ENCODE measurements at regions not wholly inside any gene's neighbourhood (a gene's known extent, or its start where the extent isn't known, plus 50 kb on each side); places are given as distances from the start of the nearest gene placed in this dataset.
A peak's percentile ranks its signal among the peaks of the same experiment; 100 is the strongest.

DNA sequence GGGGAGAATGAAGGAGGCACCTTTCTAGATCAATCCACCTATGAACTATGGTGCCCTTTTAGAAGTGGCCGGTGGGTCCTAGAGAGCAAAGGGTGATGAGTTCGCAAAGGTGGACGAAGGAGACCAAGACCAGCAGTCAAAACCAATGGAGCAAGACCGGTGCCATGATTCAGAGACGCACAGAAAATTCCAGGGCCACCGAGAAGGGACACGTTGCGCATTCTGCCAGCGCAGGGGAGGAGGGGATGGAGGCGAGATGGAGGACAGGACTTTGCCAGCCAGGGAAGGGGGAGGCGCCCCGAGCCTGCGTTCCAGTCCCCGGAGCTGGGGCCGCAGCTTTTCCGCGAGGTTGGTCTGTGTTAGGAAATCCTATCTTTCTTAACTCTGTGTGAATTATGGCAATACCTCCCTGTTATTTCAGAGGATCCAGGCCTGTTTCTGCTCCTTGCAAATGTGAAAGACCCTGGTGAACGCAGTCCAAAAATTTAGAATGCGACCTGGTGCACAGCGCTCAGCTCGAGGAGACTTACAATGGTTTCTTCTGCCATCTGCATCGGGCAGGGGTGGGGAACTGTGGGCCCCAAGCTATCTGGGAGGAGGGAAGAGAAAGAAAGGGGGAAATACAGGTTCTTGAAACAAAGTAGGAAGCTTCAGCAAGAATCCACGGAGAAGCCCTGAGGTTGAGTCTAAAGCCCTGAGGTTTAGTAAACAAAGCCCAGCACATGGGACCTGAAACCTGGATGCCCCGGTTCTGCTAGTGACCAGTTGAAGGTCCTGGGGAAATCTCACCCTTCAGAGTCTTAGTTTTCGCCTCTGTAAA is 129.4 kb downstream of the MRPS6 start:
- Histone ChIP-seq H3K4me3 (peak overlapping the region; percentile 25 to 29), H3K4me1 (peaks cover 0 to 5% of the 10 kb centered on the region in 2 donors), H3K27ac (peak overlapping the region; percentile 83 to 84), H3K36me3 (no peaks in the 10 kb centered on the region), H3K9me3 (no peaks in the 10 kb centered on the region), H3K27me3 (no peaks in the 10 kb centered on the region)
- TF ChIP-seq, protein P1, sequence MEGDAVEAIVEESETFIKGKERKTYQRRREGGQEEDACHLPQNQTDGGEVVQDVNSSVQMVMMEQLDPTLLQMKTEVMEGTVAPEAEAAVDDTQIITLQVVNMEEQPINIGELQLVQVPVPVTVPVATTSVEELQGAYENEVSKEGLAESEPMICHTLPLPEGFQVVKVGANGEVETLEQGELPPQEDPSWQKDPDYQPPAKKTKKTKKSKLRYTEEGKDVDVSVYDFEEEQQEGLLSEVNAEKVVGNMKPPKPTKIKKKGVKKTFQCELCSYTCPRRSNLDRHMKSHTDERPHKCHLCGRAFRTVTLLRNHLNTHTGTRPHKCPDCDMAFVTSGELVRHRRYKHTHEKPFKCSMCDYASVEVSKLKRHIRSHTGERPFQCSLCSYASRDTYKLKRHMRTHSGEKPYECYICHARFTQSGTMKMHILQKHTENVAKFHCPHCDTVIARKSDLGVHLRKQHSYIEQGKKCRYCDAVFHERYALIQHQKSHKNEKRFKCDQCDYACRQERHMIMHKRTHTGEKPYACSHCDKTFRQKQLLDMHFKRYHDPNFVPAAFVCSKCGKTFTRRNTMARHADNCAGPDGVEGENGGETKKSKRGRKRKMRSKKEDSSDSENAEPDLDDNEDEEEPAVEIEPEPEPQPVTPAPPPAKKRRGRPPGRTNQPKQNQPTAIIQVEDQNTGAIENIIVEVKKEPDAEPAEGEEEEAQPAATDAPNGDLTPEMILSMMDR (IDR thresholded peaks at IDR 0.05) = no peak
- TF ChIP-seq POLR2A (IDR thresholded peaks at IDR 0.05) = no peak
- intact Hi-C loops (cut with DNase I; ENCODE audit: low total_unique reads) = no loop called here
- DNase-seq = peak; percentile 60 to 61

DNA sequence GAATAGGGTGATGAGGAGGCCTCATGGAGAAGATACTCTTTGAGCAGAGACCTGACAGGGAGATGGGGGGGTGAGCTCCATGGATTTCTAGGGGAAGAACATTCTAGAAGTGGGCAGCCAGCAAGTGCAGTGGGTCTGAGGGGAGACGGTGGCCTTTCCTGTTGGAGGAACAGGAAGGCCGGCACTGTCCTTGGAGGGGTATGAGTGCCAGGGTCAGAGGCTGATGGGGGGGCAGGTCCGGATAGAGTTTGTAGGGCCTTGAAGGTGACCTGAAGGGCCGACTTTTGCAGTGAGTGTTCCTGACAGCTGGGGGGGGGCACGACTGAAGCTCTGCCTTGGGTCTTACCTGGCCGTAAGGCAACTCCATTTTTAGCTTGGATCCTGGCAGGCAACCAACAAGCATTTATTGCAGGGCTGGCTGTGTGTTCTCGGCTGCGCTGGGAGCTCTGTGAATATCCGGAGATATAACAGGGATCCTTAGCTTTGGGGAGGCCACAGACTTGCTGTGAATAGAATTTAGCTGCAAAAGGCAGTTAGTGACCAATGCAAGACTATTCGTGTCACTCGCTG is 130.6 kb downstream of the MRPS6 start:
- H3K4me1 ChIP-seq = peaks cover 0 to 5% of the 10 kb centered on the region in 2 donors
- peak overlapping the region; percentile 83 to 84 for H3K27ac ChIP-seq
- DNase-seq = no peak
- H3K27me3 ChIP-seq = no peaks in the 10 kb centered on the region
- intact Hi-C loops (cut with DNase I; ENCODE audit: low total_unique reads) = no loop called here
- TF ChIP-seq, protein P1 (IDR thresholded peaks at IDR 0.05) = no peak
- no peak for TF ChIP-seq POLR2A (IDR thresholded peaks at IDR 0.05)
- H3K9me3 ChIP-seq = no peaks in the 10 kb centered on the region
- H3K36me3 ChIP-seq = no peaks in the 10 kb centered on the region
- H3K4me3 ChIP-seq = no peak overlapping the region

DNA sequence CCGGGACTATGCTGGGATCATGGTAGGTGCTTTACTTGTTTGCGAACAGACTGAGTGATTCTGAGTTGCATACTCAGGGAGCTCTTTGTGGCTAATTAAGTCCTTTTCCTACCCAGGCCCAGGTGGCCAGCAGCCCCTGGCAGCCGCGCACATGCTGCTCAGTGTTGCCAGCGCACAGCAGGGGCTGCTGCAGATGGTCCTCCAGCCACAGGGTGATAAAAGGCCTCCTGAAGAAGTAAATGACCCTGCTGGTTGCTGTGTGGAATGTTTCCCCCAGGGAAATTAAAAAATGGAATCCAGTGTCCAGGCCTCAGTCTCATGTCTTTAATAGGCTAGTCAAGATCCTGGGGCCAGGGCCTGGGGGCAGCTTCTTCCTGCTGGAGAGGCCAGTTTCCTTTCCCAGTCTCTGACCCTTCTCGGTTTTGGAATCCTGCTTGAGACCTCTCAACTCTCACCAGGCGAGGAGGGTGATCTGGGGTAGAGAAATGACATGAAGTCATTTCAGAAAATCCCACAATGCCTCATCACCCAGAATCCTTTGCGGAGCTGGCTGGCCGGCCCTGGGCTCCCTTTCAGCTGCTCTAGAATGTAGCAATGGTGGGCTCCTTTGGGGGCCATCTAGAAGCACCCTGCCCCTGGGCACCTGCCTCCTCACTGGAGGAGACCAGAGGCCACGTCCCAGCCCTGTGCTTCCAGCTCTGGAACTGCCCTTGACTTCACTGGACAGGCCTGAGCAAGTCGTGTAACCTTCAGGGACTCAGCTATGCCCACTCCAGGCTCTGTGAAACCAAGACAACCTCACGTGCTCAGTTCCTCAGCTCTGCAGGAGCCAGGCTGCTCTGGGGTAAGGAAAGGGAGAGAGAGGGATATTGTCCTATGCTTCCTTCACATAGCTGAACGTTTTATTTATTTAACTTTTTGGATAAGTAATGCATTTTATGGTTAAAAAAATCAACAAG is 131.4 kb downstream of the MRPS6 start:
- intact Hi-C loops (cut with DNase I; ENCODE audit: low total_unique reads) = no loop called here
- no peak for DNase-seq
- Histone ChIP-seq H3K27ac (peak overlapping the region in 1 of 2 donors; percentile 83), H3K36me3 (no peaks in the 10 kb centered on the region), H3K4me1 (peaks cover 0 to 5% of the 10 kb centered on the region in 2 donors), H3K9me3 (no peaks in the 10 kb centered on the region), H3K4me3 (no peak overlapping the region), H3K27me3 (no peaks in the 10 kb centered on the region)
- TF ChIP-seq POLR2A (IDR thresholded peaks at IDR 0.05) = no peak
- TF ChIP-seq, protein P1 (IDR thresholded peaks at IDR 0.05) = no peak

DNA sequence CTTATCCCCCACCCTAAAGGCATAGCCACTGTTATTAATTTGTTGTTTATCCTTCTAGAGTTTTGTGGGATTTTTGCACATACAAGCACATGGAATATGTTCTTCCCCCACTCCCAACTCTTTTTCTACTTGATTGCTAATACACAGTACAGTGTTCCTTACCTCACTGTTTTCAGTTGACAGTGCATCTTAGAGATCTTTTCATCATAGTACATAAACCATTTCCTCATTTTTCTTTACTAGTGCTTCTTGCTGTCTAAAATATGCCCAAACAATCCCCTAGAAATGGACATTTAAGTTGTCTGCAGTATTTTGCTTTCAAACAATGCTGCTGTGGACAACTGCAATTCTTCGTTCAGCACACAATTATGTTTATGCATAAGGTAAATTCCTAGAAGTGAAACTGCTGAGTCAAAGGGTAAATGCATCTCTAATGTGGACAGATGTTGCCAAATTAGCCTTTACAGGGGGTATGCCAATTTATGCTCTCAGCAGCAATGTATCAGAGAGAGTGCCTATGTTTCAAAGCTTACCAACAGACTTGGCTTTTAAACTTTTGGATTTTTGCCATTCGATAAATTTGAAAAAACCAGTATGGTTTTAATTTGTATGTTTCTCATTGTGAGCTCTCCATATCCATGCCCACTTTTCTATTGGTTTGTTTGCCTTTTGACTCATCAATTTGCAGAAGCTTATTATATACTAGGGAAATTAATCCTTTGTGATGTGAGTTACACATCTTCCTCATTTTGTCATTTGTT is 132.6 kb downstream of the MRPS6 start:
- TF ChIP-seq, protein P1 (IDR thresholded peaks at IDR 0.05) = no peak
- no peak for TF ChIP-seq POLR2A (IDR thresholded peaks at IDR 0.05)
- Histone ChIP-seq H3K27me3 (no peaks in the 10 kb centered on the region), H3K4me3 (no peak overlapping the region), H3K27ac (no peak overlapping the region), H3K4me1 (peaks cover 0 to 5% of the 10 kb centered on the region in 2 donors), H3K36me3 (no peaks in the 10 kb centered on the region), H3K9me3 (no peaks in the 10 kb centered on the region)
- intact Hi-C loops (cut with DNase I; ENCODE audit: low total_unique reads) = no loop called here
- no peak for DNase-seq

Measured in uterus (tissue), 3 donors.